ENCODE measurements at regions not wholly inside any gene's neighbourhood (a gene's known extent, or its start where the extent isn't known, plus 50 kb on each side); places are given as distances from the start of the nearest gene placed in this dataset.

- TF ChIP-seq POLR2AphosphoS5 (IDR thresholded peaks at IDR 0.05; ENCODE audit: low read depth, low read length) (no peak), SUZ12 (IDR thresholded peaks at IDR 0.05; ENCODE audit: low read length) (no peak), BACH1 (IDR thresholded peaks at IDR 0.05; ENCODE audit: low read length) (no peak), SRF (IDR thresholded peaks at IDR 0.05; ENCODE audit: low read depth, low read length) (no peak), CREB1 (IDR thresholded peaks at IDR 0.05) (no peak)
These were observed 408.3 kb downstream of the MED10 start (continued) for GRCh38 chr5:5969942-5970483.

Measured in H1 (cell line).